H1 (cell line): ENCODE measurements at regions not wholly inside any gene's neighbourhood (a gene's known extent, or its start where the extent isn't known, plus 50 kb on each side); places are given as distances from the start of the nearest gene placed in this dataset.

Experiments
- CHD7 ChIP-seq: fragments of 300-600 bp; sonication (generic); IDR thresholded peaks from 2 replicates; pipeline ENCODE4 v1.7.1; 2012; ENCODE audit warnings: low read length, moderate library complexity, mild to moderate bottlenecking, inconsistent platforms; ENCODE audit not compliant: insufficient replicate concordance
- POLR2A ChIP-seq, 2 experiments: IDR thresholded peaks; 1 replicate in 1 of 2; 2 replicates in 1 of 2; pipeline ENCODE4 v1.6.1; 2011; ENCODE audit warnings: low read depth in 2 of 2, low read length in 2 of 2, mild to moderate bottlenecking in 2 of 2; ENCODE audit errors: control extremely low read depth in 1 of 2
- TAF1 ChIP-seq: IDR thresholded peaks from 2 replicates; pipeline ENCODE4 v1.6.1; 2011; ENCODE audit warnings: mild to moderate bottlenecking, low read depth, low read length
- TCF12 ChIP-seq: IDR thresholded peaks from 2 replicates; pipeline ENCODE4 v1.6.1; 2011; ENCODE audit warnings: low read depth, mild to moderate bottlenecking, low read length
- ZNF274 ChIP-seq: IDR thresholded peaks from 2 replicates; pipeline ENCODE4 v1.7.0; 2012; ENCODE audit warnings: low read length, borderline replicate concordance; ENCODE audit errors: extremely low read depth

- TF ChIP-seq CHD7 (no peak), POLR2A (IDR thresholded peaks at IDR 0.05; ENCODE audit: control extremely low read depth in 1 of 2, low read depth in 2 of 2, low read length in 2 of 2) (no peak), TAF1 (no peak), TCF12 (no peak), ZNF274 (no peak)
These were observed 104.6 kb downstream of the DMRT2 start (continued) for GRCh38 chr9:1154739-1155138.
